Keratinocyte (primary cell): ENCODE measurements at regions not wholly inside any gene's neighbourhood (a gene's known extent, or its start where the extent isn't known, plus 50 kb on each side); places are given as distances from the start of the nearest gene placed in this dataset.

Experiments
- DNase-seq: peaks from one replicate; pipeline ENCODE4 v3.0.0-alpha.2; 2011; ENCODE audit warnings: low read depth, missing footprints, low spot score
- FAIRE-seq: peaks from 2 replicates; lab custom pipeline; 2011; peaks lifted over from hg19 to GRCh38; lab: Jason Lieb, UNC
- H2AFZ ChIP-seq: 2 replicates; pipeline ENCODE4 v1.6.0; 2012; ENCODE audit warnings: low read length, control low read depth, inconsistent platforms; ENCODE audit not compliant: control insufficient read depth
- H3K27ac ChIP-seq: 2 replicates; pipeline ENCODE4 v1.5.1; 2011; ENCODE audit warnings: low read length; ENCODE audit not compliant: control insufficient read depth, insufficient read depth
- H3K27me3 ChIP-seq: 3 replicates; pipeline ENCODE4 v1.6.0; 2011; ENCODE audit warnings: low read length; ENCODE audit not compliant: control insufficient read depth, insufficient read depth; ENCODE audit errors: extremely low read depth
- H3K36me3 ChIP-seq, 2 experiments: 2 replicates in 1 of 2; 3 replicates in 1 of 2; pipeline ENCODE4 v1.5.1; 2011; ENCODE audit warnings: low read length in 2 of 2, mild to moderate bottlenecking in 1 of 2; ENCODE audit not compliant: control insufficient read depth in 2 of 2, insufficient read depth in 2 of 2; ENCODE audit errors: extremely low read depth in 1 of 2
- H3K4me1 ChIP-seq: 3 replicates; pipeline ENCODE4 v1.5.1; 2011; ENCODE audit warnings: low read length; ENCODE audit not compliant: control insufficient read depth, insufficient read depth; ENCODE audit errors: extremely low read depth
- H3K4me2 ChIP-seq: 3 replicates; pipeline ENCODE4 v1.6.0; 2011; ENCODE audit warnings: low read depth, low read length; ENCODE audit not compliant: control insufficient read depth, insufficient read depth; ENCODE audit errors: extremely low read depth
- H3K4me3 ChIP-seq, 3 experiments: fragments of 200-600 bp in 1 of 3; sonication (generic) in 1 of 3; 2 replicates in 2 of 3; 3 replicates in 1 of 3; pipeline ENCODE4 v1.5.1; 2011 to 2016; ENCODE audit warnings: low read length in 3 of 3, mild to moderate bottlenecking in 3 of 3, control low read depth in 2 of 3, inconsistent platforms in 1 of 3, low read depth in 1 of 3, mixed read lengths in 1 of 3, mixed run types in 1 of 3, moderate library complexity in 1 of 3; ENCODE audit not compliant: control insufficient read depth in 2 of 3, insufficient read depth in 2 of 3; ENCODE audit errors: extremely low read depth in 1 of 3
- H3K79me2 ChIP-seq: 2 replicates; pipeline ENCODE4 v1.6.0; 2012; ENCODE audit warnings: low read length; ENCODE audit not compliant: control insufficient read depth, insufficient read depth
- H3K9ac ChIP-seq: 3 replicates; pipeline ENCODE4 v1.6.0; 2011; ENCODE audit warnings: low read length; ENCODE audit not compliant: control insufficient read depth, insufficient read depth; ENCODE audit errors: extremely low read depth
- H3K9me1 ChIP-seq: 3 replicates; pipeline ENCODE4 v1.6.0; 2011; ENCODE audit warnings: low read length; ENCODE audit not compliant: control insufficient read depth, insufficient read depth; ENCODE audit errors: extremely low read depth
- H3K9me3 ChIP-seq: 2 replicates; pipeline ENCODE4 v1.5.1; 2012; ENCODE audit warnings: low read depth, low read length; ENCODE audit not compliant: control insufficient read depth
- H4K20me1 ChIP-seq: 3 replicates; pipeline ENCODE4 v1.6.0; 2011; ENCODE audit warnings: low read length; ENCODE audit not compliant: control insufficient read depth, insufficient read depth; ENCODE audit errors: extremely low read depth
- CTCF ChIP-seq, 3 experiments: IDR thresholded peaks in 1 of 3; conservative IDR thresholded peaks in 1 of 3; optimal IDR thresholded peaks in 1 of 3; 2 replicates in 2 of 3; 3 replicates in 1 of 3; pipeline versions ENCODE3 to v1.5.1; 2011; ENCODE audit warnings: low read length in 3 of 3, mild to moderate bottlenecking in 3 of 3, moderate library complexity in 2 of 3, control low read depth in 1 of 3, inconsistent platforms in 1 of 3; ENCODE audit not compliant: insufficient read depth in 2 of 3; ENCODE audit errors: extremely low read depth in 1 of 3
- EZH2 ChIP-seq: IDR thresholded peaks from one replicate; pipeline ENCODE4 v1.6.1; 2012; ENCODE audit warnings: inconsistent platforms, mild to moderate bottlenecking, low read length, moderate library complexity
- dilution Hi-C: fragments of 300-500 bp; cut with MboI; formaldehyde crosslinking; loops from one replicate; pipeline ENCODE4 v1.7.0; 2020; ENCODE audit warnings: low sequenced_read_pairs; ENCODE audit not compliant: extremely low pct_ligation_motif_present

GRCh38 chr4:58074382-58074781 lies 964.2 kb upstream of the IGFBP7 start:
- H3K9ac ChIP-seq = no peak overlapping the region
- H3K27ac ChIP-seq = no peak overlapping the region
- no peak overlapping the region for H3K4me3 ChIP-seq
- H3K79me2 ChIP-seq = no peaks in the 10 kb centered on the region
- DNase-seq (no peak), FAIRE-seq (no peak)
- no peaks in the 10 kb centered on the region for H3K27me3 ChIP-seq
- H3K4me1 ChIP-seq = no peaks in the 10 kb centered on the region
- H4K20me1 ChIP-seq = no peaks in the 10 kb centered on the region
- H3K36me3 ChIP-seq = no peaks in the 10 kb centered on the region
- dilution Hi-C loops = no loop called here
- H3K4me2 ChIP-seq = no peak overlapping the region
- H3K9me1 ChIP-seq = no peaks in the 10 kb centered on the region
- TF ChIP-seq CTCF (optimal IDR thresholded peaks at IDR 0.05 in 1 of 3, IDR thresholded peaks at IDR 0.05 in 1 of 3, conservative IDR thresholded peaks at IDR 0.05 in 1 of 3; ENCODE audit: extremely low read depth in 1 of 3, insufficient read depth in 2 of 3, low read length in 3 of 3) (no peak), EZH2 (no peak)
- no peak overlapping the region for H2AFZ ChIP-seq
- peaks cover 1% of the 10 kb centered on the region for H3K9me3 ChIP-seq

GRCh38 chr4:58070726-58071125 lies 960.5 kb upstream of the IGFBP7 start:
- no peak overlapping the region for H3K9ac ChIP-seq
- FAIRE-seq (no peak), DNase-seq (no peak)
- peaks cover 1% of the 10 kb centered on the region for H3K9me3 ChIP-seq
- no peaks in the 10 kb centered on the region for H3K79me2 ChIP-seq
- no peak overlapping the region for H3K4me3 ChIP-seq
- H3K4me2 ChIP-seq = no peak overlapping the region
- H4K20me1 ChIP-seq = no peaks in the 10 kb centered on the region
- no peaks in the 10 kb centered on the region for H3K36me3 ChIP-seq
- H3K4me1 ChIP-seq = no peaks in the 10 kb centered on the region
- TF ChIP-seq EZH2 (no peak), CTCF (optimal IDR thresholded peaks at IDR 0.05 in 1 of 3, IDR thresholded peaks at IDR 0.05 in 1 of 3, conservative IDR thresholded peaks at IDR 0.05 in 1 of 3; ENCODE audit: extremely low read depth in 1 of 3, insufficient read depth in 2 of 3, low read length in 3 of 3) (no peak)
- H3K9me1 ChIP-seq = no peaks in the 10 kb centered on the region
- no peak overlapping the region for H3K27ac ChIP-seq
- H3K27me3 ChIP-seq = no peaks in the 10 kb centered on the region
- dilution Hi-C loops = no loop called here
- no peak overlapping the region for H2AFZ ChIP-seq
